Adrenal gland (tissue), 9 donors: ENCODE measurements at regions not wholly inside any gene's neighbourhood (a gene's known extent, or its start where the extent isn't known, plus 50 kb on each side); places are given as distances from the start of the nearest gene placed in this dataset.

Experiments used
- DNase-seq, 7 donors: peaks; one replicate each; pipeline ENCODE4 v3.0.0-alpha.2; 2019 to 2020
- H3K27ac ChIP-seq, 5 donors: fragments of 200-600 bp; sonication (generic) in 4 of 5; 1 replicate in 3 of 5; 2 replicates in 2 of 5; pipeline versions ENCODE4 v1.5.1 to v1.8.0; 2016 to 2020; ENCODE audit warnings: mild to moderate bottlenecking in 1 of 5
- H3K27me3 ChIP-seq: fragments of 200-600 bp; 2 replicates; pipeline ENCODE4 v1.8.0; 2021
- H3K36me3 ChIP-seq, 2 donors: fragments of 200-600 bp; replicated peaks in 1 of 2; 1 replicate in 1 of 2; 2 replicates in 1 of 2; pipeline versions ENCODE4 v1.5.1 to v1.8.0; 2018 to 2022
- H3K4me1 ChIP-seq, 2 donors: fragments of 200-600 bp; replicated peaks in 1 of 2; 1 replicate in 1 of 2; 2 replicates in 1 of 2; pipeline versions ENCODE4 v1.5.1 to v1.8.0; 2018 to 2021
- H3K4me3 ChIP-seq, 4 donors: fragments of 200-600 bp; sonication (generic) in 3 of 4; one replicate each; pipeline ENCODE4 v1.5.1; 2016 to 2018
- H3K9me3 ChIP-seq, 3 donors: fragments of 200-600 bp; sonication (generic) in 1 of 3; replicated peaks in 1 of 3; 1 replicate in 2 of 3; 2 replicates in 1 of 3; pipeline versions ENCODE4 v1.5.1 to v1.8.0; 2016 to 2021
- CTCF ChIP-seq, 6 experiments: fragments of 450-650 bp in 4 of 6; fragments of 200-600 bp in 2 of 6; sonication (generic) in 1 of 6; IDR thresholded peaks; 1 replicate in 5 of 6; 2 replicates in 1 of 6; pipeline versions ENCODE4 v1.5.1 to v1.8.0; 2016 to 2021; ENCODE audit warnings: antibody characterized with exemption in 6 of 6, mild to moderate bottlenecking in 2 of 6, moderate library complexity in 1 of 6
- POLR2A ChIP-seq, 2 donors: fragments of 450-650 bp; IDR thresholded peaks; one replicate each; pipeline ENCODE4 v1.6.1; 2017; ENCODE audit warnings: antibody characterized with exemption in 2 of 2, mild to moderate bottlenecking in 2 of 2, moderate library complexity in 1 of 2
- WGBS, 4 donors: extraction: QIAGEN DNeasy Blood & Tissue Kit in 2 of 4; methylation state at CpG; one replicate each; pipeline versions ENCODE4 v1.1.5 to v1.1.7; 2013 to 2017; 5-methylcytosine and 5-hydroxymethylcytosine counted together
- intact Hi-C, 2 donors: fragments of 100-400 bp; cut with DNase I; formaldehyde crosslinking; loops; one replicate each; pipeline versions ENCODE4 v1.14.1 to v1.15.0; 2022 to 2023
- donor health status: healthy with polysubstance abuse.
- donor health status: Bipolar disorder and iron deficiency.
- donor health status: DM: yes; HTN: yes; CAD: no.
- donor health status: DM: no; HTN: no; CAD: no.
- donor health status: DM: no; HTN: no; CAD: no.

- no peak for DNase-seq
- H3K4me1 ChIP-seq: no peaks in the 10 kb centered on the region
- intact Hi-C loops: no loop called here
- WGBS, 4 donors: 78 to 89% (median 86%) methylated on average over 1 of the region's 1 CpG
- no peak overlapping the region for H3K27ac ChIP-seq
- H3K36me3 ChIP-seq: no peaks in the 10 kb centered on the region
- TF ChIP-seq POLR2A (IDR thresholded peaks at IDR 0.05) (no peak), CTCF (IDR thresholded peaks at IDR 0.05) (no peak)
- no peaks in the 10 kb centered on the region for H3K27me3 ChIP-seq
- no peak overlapping the region for H3K4me3 ChIP-seq
- no peaks in the 10 kb centered on the region for H3K9me3 ChIP-seq
Observed at GRCh38 chr9:105877721-105878120, 183.4 kb downstream of the TMEM38B start.

GRCh38 chr9:105879181-105879580 is 184.8 kb downstream of the TMEM38B start:
- Histone ChIP-seq H3K9me3 (no peaks in the 10 kb centered on the region), H3K36me3 (no peaks in the 10 kb centered on the region), H3K27me3 (no peaks in the 10 kb centered on the region), H3K27ac (no peak overlapping the region), H3K4me1 (no peaks in the 10 kb centered on the region), H3K4me3 (no peak overlapping the region)
- TF ChIP-seq CTCF (IDR thresholded peaks at IDR 0.05) (no peak), POLR2A (IDR thresholded peaks at IDR 0.05) (no peak)
- intact Hi-C loops: no loop called here
- no peak for DNase-seq

GRCh38 chr9:105880517-105880916 is 186.2 kb downstream of the TMEM38B start:
- no peak overlapping the region for H3K27ac ChIP-seq
- intact Hi-C loops: no loop called here
- DNase-seq: no peak
- no peaks in the 10 kb centered on the region for H3K9me3 ChIP-seq
- no peaks in the 10 kb centered on the region for H3K4me1 ChIP-seq
- H3K27me3 ChIP-seq: no peaks in the 10 kb centered on the region
- no peaks in the 10 kb centered on the region for H3K36me3 ChIP-seq
- WGBS, 4 donors: 36 to 78% (median 64%) methylated on average over 1 of the region's 1 CpG
- H3K4me3 ChIP-seq: no peak overlapping the region
- TF ChIP-seq POLR2A (IDR thresholded peaks at IDR 0.05) (no peak), CTCF (IDR thresholded peaks at IDR 0.05) (no peak)

- Histone ChIP-seq H3K27ac (no peak overlapping the region), H3K4me1 (no peaks in the 10 kb centered on the region), H3K27me3 (no peaks in the 10 kb centered on the region), H3K4me3 (no peak overlapping the region), H3K9me3 (no peaks in the 10 kb centered on the region), H3K36me3 (no peaks in the 10 kb centered on the region)
- 85 to 91% (median 88%) methylated on average over 6 of the region's 6 CpGs for WGBS, 4 donors
- TF ChIP-seq CTCF (IDR thresholded peaks at IDR 0.05) (no peak), POLR2A (IDR thresholded peaks at IDR 0.05) (no peak)
- intact Hi-C loops: no loop called here
- no peak for DNase-seq
Observed at GRCh38 chr9:105881021-105881420, 186.7 kb downstream of the TMEM38B start.
